Activated CD4-positive, alpha-beta T cell treated with anti-CD3 and anti-CD28 coated beads for 1 hour (primary cell): ENCODE measurements at regions not wholly inside any gene's neighbourhood (a gene's known extent, or its start where the extent isn't known, plus 50 kb on each side); places are given as distances from the start of the nearest gene placed in this dataset.
"Not testable (repeated sequence)": the region's sequence is repeated elsewhere in the genome, so short reads cannot be mapped to it uniquely, and the experiment has no call there.

Experiments
- DNase-seq: peaks from one replicate; pipeline ENCODE4 v3.0.0-alpha.2; 2020

DNA sequence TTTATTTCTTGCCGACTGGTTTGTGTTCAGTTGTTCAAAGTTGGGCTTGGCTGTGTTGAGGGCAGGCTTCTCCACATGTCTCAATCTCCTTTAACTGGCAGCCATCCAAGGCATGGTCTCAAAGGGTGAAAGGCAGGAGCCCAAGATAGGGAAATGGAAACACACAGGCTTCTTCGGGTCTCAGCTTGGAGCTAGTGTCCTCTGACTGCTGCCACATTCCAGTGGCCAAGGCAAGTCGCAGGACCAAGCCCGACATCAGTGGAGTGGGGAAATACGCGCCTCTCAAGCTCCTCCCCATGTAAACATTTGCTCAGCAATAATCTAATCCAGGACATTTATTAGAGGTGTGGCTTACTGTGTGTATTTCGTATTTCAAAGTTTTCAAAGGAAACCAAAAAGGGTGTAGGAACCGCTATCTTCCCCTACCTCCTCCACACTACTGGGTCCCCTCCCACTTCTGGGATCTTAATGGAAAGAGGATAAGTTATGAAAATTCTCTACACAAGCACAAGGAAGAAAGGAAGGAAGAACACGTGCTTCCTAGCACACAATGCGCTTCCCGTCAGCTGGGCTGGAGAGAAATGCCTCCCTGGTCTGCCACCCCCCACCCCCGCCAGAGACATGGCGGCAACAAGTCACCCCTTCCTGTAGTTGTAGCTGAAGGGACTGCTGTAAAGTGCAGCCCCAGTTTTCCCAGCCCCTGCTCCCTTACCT, 181.7 kb downstream of the FAM43A start:
- DNase-seq = no peak

DNA sequence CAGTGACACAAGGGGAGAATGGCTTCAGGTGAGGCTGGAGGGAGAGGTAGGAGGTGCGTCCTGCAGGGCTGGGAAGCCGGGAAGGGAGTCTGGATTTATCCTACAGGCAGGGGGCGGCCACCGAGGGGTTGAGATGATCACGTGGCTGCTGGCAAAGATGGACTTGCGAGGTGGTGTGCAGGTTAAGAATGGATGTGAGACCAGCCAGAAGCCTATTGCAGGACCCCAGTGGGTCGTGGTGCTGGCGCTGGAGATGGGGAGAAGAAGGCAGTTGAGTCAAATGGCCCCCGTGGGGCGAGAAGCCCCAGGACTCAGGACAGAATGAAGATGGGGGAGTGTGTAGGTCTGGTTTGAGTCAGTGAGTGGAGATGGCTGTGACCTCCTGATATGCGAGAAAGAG, 183.1 kb downstream of the FAM43A start:
- DNase-seq = no peak

DNA sequence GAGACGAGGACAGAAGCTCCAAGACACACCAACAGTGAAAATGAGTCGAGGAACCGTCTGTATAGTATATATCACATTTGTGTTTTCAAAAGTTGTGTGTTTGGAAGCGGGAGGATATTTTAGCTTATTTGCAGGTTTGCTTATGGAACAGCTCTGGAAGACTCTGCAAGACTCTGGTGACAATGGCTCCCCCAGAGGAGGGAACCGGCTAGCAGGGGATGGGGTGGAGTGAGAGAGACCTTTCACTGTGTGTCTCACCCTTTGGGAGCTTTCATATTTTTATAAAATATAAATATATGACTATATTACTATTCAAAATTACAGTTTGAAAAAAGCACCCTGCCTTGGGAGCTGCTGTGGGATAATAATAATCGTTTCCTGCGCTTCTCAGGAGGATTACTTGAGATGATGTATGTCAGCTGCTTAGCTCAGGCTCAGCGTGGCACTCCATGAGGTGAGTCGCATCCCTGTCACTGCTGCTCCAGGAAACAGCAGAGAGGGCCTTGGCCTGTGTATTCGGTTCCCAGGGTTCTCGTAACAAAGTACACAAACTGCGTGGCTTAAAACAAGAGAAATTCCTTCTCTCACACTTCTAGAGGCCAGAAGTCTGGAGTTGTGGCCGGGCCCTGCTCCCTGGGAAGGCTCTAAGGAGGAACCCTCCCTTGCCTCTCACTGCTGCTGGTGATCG, 183.9 kb downstream of the FAM43A start:
- no peak for DNase-seq

DNA sequence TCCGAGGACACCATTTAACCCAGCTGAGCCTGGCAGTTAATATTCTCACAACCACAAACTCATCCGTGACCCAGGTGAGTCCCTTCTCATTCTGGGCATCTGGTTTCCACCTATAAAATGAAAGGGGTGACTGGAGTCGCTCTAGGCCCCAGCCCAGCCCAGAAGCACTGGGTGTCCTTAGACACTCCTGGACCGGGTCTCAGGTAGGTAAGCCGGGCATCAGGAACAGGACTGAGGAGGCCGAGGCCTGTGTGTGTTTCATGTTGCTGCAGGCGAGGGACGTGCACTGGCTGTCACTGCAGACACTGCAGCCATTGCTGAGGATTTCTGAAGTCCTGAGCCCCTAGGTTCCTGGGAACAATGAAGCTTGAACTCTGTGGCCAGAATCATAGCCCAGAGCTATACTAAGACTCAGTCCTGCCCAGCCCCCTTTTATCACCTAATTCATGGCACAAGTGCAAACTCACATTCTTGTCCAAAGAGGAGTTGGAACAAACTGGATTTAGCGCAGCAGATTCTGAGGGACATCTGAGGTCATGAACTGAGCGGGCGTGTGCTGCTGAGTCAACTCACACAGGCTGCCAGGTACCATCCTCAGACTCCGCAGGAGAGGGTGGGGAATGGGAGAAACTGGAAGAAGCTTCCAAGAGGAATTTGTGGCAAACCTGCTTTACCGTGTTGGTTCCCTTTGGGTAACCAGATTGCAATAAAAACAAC, 184.9 kb downstream of the FAM43A start:
- DNase-seq = no peak

DNA sequence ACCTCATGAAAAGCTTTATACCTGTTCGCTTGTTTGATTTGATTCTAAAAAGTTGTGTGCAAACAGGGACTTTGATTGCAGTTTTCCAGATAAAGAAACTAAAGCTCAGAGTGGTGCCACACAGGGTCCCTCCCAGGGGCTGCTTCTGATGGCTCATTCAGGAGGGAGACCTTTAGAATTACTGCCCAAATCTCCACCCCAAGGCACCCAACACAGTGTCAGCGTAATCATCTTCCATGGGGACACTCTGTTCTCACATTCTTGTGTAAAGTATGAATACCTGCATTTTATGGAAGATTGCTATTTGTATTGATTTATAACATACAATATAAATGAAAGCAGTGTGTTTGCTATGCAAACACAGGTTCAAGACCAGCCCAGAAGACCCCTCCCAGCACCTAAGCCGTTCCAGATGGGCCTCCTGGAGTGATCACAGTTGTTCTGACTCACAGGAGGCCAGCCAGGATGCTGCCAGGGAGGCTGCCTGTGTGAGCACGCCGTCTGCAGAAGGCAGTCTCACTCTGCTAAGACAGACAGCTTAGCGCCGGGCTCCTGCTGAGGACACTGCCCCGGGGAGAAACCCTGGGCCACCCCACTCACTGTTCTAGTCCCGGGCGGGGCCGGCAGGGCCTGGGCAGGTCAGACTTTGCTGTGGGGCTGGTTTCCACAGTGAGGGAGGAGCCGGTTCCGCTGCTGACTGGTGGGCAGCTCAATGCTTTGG, 185.6 kb downstream of the FAM43A start:
- DNase-seq = no peak

DNA sequence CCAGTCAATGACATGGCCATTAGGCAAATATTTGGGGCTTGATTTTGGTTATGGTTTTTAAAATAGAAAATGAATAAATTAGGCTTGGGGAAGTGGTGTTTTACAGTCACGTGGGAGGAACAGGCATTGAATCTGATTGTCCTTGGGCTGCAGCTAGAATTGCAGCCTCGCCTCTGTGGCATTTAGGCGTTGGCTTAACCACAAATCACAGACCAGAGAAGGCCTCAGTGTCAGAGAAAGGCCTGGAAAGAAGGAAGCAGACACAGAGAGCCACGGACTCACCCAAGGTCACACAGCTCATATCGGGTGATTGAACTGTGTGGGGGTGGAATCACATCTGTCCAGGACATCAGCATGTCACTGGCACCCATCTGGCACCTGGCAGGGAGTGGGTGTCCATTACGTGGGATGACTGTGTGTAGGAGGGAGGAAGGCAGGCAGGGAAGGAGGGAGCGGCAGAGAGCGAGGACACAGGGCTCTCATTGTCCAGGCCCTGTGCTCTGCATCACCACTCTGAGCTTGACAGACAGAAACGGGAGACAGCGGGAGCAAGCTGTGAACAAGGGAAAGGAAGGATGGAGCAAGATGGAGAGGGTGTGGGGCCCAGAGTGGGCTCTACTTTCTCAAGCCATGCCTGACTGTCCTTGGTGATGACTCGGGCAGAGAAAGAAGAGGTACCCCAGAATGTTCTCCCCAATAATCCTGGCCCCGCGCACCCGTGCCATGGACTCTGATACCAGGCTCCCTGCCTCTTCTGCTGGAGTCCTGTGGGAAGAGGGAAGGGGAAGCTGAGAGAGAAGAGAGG, 186.4 kb downstream of the FAM43A start:
- no peak for DNase-seq

DNA sequence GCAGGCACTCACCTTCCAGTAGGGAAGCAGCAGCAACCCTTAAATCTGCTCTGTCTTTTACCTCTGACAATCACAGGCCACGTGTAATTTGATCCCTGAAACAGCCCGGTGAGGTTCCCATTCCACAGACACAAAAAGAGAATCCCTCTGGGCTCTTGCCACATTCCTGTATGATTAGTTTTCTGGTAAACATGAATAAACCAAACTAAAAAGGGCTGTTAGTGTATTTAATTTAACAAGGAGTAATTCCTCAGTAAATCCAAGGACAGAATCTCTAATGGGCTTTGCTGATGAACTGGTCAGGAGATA, 186.9 kb downstream of the FAM43A start:
- DNase-seq = no peak

DNA sequence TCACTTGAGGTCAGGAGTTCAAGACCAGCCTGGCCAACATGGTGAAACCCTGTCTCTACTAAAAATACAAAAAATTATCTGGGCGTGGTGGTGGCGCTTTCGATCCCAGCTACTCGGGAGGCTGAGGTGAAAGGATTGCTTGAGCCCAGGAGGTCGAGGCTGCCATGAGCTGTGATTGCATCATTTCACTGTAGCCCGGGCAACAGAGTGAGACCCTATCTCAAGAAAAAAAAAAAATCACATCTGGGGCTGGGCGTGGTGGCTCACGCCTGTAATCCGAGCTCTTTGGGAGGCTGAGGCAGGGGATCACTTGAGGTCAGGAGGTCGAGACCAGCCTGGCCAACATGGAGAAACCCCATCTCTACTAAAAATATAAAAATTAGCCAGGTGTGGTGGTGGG, 187.8 kb downstream of the FAM43A start:
- DNase-seq = not testable (repeated sequence)

DNA sequence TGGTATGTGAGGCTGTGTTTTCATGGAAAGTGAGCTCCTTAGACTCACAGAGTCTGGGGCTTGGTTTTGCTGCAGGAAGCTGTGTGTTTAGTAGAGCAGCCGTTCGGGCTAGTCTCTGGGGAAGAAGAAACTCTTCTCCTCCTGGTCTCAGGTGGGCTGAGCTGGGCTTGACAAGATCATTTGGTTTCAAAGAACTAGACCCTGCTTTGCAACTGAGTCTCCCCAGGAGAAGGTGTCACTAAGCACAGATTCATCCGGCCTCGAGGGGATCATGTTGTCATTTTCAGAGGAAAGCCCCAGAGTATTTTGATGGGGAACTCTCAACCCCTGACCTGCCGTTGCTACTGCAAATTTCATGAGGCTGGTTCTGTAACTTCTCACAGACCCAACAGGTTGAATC, 188.5 kb downstream of the FAM43A start:
- no peak for DNase-seq

DNA sequence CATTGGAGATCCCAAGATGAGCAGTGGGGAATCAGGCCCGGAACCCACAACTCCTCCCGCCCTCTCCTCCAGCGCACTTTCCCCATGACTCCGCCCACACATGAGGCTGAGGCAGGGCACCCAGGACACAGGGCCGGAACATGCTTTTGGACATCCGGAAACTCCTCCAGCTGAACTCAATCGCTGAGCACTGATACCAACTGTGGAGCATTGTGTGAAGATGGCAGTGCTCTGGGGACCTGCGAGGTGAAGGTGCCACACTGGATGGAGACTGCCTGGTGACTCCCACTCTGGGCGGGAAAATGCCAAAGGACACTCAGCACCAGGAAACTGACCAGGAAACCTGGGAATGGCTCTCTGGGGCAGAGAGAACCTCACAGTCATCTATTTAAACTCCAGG, 189.1 kb downstream of the FAM43A start:
- DNase-seq = no peak

DNA sequence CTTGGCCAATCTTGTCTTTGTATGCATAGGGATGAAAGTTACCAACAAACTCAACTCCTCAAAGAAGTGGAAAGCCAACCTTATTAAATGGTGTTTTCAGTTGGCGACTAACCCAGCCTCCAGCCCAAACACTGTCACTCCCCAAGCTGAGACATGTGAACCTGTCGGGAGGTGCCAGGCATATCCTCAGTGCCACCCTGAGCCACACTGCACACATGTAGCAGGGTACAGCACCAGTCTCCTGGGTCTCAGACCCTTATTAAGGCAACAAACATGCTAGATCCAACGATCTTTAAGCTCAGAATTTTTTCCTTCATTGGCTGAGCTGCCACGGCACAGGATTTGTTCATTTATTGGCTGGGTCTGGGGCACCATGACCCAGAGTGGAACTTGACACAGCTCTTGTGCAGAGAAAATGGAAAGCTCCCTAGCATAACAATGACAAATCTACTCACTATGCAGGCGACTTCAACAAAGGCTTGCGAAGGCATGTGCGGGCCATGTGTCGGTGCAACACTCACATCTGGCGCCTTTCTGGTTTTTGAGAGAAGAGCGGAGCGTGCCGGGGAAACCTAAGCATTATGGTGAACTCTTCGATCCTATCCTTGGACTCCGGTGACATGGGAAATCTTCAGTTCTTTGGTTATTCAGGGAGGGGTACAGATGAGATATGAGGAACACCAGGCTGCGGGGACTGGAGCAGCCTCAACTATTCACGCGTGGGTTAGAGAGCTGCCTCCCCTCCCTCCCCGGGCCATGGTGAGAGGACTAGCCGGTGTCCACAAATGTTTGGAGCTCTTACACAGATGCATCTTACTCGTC, 190.1 kb downstream of the FAM43A start:
- DNase-seq = no peak

DNA sequence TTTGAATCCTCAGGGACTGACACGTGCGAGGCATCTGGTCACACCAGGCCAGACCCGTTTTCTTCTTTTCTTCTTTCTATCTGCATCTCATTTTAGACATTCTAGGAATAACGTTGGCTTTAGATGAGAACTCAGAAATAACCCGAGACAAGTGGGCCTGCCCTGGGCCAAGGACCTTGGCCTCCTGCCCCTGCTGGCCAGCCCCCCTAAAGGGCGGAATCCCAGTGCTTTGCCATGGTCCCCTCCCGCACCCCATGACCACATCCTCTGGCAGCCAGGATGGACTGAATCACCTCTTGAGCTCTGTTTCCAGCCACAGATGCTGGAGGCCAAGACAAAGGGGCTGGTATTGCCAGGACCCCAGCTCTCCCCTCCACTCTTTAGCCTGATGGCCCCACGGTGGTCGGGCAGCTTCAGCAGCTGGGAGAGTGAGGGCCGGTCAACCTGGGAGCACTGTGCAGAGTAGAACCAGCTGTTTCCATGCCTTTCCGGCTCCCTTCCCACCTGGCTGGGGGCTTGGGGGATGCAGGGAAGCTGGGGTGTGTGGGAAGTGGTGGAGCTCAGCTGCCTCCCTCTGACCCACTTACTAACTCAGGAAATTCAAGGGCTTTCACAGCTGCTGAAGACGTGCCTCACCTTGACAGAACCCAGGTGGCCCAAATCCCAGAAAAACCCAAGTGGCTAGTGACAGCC, 190.9 kb downstream of the FAM43A start:
- no peak for DNase-seq

DNA sequence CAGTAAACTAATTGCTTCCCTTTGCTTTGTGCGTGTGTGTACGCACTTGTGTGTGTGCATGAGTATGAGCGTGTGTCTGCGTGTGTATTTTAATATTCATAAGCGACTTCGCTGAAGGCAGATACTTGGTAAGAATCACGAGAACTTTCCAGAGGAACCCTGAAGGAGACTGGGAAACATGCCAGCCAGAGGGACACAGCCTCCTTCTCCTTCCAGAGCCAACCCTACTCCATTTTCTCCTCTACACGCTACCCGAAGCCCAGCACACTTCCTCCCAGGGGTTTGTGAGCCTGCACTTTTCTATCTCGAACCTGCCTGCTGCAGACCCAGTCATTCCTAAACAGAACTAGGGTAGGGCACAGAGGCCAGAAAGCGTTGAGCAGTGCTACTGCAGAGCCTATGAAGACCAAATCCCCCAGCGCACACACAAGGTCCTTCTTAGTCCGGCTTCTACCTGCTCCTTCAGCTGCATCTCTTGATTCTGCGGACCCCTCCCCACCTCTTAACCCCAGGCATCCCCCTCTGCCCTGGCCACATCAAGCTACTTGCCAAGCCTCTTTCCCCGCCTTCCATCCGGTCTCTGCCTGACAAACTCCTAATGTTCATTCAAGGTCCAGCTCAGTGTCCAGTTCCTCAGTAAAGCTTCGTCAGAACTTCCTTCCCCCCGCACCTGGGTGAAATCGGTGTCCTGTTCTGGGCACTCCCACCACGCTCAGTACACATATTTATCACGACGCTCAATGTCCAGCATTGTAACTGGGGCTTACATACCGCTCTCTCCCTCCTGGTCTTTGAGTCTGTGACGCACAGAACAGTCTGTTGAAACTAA, 191.8 kb downstream of the FAM43A start:
- no peak for DNase-seq

DNA sequence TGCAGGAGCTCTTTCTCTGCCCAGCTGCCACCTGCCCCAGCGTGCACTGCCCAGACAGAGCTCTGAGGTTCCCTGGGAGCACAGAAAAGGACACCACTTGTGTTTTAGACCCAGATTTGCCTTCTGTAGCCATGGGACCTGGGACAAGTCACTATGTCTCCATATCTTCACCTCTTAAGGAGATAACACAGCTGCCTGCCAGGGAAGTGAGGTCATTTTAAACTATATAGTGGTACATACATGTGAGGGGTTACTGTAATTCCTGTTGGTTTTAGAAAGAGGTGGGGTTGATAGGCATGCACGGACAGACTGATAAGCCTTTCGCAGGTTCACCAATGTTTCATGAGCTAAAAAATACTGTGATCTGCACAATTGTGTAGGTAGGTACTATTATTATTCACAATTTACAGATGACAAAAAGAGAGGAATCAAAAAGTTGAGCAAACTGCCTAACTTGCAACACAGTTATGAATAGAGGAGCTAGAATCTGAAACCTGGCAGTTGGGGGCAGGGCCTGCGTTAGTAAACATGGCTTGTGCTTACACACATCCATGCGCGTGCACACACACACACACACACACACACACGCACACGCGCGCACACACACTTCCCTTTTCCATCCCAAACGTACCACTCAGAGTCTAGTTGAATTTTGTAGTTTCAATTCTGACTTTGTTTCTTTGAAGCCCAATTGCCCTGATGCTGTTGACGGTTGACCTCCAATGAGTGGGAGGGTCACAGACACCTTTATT, 193.6 kb downstream of the FAM43A start:
- no peak for DNase-seq

DNA sequence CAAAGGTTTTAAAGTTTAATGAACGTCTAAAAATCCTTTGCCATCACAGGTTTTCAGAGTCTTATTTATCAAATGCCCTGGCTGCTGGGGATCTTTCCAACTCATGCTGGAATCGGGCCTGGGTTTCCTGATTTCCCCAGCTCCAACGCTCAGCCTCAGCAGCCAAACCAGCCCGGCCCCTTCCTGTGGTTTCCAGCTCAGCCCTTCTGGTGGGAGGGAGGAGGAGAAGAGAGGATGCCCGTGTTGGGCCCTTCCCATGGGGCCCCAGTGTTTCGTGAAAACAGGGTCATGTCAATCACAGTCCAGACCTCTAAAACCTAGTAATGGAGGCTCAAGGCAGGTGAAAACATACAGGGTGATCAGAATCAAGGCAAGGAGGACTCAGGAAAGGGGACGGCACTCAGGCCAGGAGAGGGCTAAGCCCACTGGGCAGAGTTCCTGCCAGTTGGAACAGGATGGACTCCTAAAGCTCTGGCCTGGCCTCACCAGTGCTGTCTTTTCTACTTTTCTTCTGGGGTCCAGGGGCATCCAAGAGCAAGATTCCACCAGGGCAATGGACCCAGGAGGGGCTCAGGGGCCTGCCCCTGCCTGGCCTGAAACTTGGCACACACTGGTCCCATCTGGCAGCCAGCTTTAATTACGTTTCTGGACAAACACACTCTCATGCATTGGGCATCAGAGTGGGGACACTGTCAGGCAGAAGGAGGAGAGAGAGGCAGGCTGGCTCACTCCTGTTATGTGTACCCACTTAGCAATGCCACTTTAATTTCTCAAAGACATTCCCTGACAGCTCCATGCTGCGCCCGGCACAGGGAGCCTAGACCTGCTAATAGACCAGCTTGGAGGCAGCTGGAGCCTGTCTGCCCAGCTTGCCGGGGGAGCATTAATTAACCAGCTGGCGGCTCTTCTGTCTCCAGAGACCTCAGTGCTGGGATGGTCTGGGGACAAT, 194.6 kb downstream of the FAM43A start:
- no peak for DNase-seq

DNA sequence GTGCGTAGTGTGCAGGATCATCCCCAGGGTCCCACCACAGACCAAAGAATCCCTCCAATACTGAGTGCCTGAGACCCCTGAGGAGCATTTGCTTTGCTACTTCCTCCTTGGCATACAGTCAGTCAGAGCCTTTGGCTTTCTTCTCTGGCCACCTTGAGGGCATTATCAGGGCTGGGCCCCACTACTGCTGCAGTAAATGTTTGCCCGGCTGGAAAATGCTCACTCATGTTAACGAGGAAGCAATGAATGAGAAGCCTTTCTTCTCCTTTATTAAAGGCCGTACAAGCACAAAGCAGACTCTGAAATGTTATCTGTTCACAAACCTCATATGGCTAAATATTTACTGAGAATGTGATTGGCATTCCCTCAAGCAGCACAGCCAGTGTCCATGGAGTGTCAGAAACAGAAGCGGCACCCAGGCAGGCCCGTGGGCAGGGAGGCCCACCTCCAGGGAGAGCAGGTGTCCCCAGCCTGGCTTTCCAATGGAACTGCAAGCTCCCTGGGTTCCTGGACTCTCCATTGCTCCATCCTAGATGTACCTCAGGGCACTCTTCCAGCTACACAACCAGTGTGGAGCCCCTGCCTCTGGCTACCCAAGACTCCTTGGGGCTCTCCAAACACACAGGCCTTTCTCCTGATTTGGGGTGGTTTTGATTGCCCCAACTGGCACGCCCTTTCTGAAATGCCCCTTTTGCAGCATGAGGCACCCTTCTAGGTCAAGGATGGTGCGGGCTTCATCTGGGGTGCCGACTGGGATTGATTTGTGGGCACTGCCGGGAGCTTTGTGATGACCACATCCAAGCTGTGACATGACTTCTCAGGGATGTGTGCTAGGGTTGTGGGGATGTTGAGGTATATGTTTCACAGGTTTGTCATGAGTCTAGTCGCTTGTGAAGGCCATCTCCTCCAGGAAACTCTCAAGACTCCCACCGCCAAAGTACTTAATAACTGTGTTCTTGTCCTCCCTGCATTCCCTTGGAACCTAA, 195.6 kb downstream of the FAM43A start:
- no peak for DNase-seq
